ENCODE measurements at regions not wholly inside any gene's neighbourhood (a gene's known extent, or its start where the extent isn't known, plus 50 kb on each side); places are given as distances from the start of the nearest gene placed in this dataset.

- DNase-seq, result no peak
Observed at GRCh38 chr13:29654843-29655547, 59.5 kb upstream of the SLC7A1 start.

- no peak for DNase-seq
Observed at GRCh38 chr13:29654384-29654783, 58.9 kb upstream of the SLC7A1 start.

- no peak for DNase-seq
Observed at GRCh38 chr13:29648760-29649159, 53.3 kb upstream of the SLC7A1 start.
